ENCODE measurements at regions not wholly inside any gene's neighbourhood (a gene's known extent, or its start where the extent isn't known, plus 50 kb on each side); places are given as distances from the start of the nearest gene placed in this dataset.

- H3K9me3 ChIP-seq (ENCODE audit: control insufficient read depth, low read length) = no peaks in the 10 kb centered on the region
- H3K4me1 ChIP-seq = no peaks in the 10 kb centered on the region
- no peaks in the 10 kb centered on the region for H3K36me3 ChIP-seq (ENCODE audit: control insufficient read depth, insufficient read depth, low read length)
- TF ChIP-seq, protein P1, sequence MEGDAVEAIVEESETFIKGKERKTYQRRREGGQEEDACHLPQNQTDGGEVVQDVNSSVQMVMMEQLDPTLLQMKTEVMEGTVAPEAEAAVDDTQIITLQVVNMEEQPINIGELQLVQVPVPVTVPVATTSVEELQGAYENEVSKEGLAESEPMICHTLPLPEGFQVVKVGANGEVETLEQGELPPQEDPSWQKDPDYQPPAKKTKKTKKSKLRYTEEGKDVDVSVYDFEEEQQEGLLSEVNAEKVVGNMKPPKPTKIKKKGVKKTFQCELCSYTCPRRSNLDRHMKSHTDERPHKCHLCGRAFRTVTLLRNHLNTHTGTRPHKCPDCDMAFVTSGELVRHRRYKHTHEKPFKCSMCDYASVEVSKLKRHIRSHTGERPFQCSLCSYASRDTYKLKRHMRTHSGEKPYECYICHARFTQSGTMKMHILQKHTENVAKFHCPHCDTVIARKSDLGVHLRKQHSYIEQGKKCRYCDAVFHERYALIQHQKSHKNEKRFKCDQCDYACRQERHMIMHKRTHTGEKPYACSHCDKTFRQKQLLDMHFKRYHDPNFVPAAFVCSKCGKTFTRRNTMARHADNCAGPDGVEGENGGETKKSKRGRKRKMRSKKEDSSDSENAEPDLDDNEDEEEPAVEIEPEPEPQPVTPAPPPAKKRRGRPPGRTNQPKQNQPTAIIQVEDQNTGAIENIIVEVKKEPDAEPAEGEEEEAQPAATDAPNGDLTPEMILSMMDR (IDR thresholded peaks at IDR 0.05) = no peak
- no peaks in the 10 kb centered on the region for H3K27me3 ChIP-seq (ENCODE audit: control insufficient read depth, insufficient read depth, low read length)
- H3K4me2 ChIP-seq (ENCODE audit: low read length) = no peak overlapping the region
- no peak overlapping the region for H2AFZ ChIP-seq
- H3K79me2 ChIP-seq = no peaks in the 10 kb centered on the region
- H3K9ac ChIP-seq = no peak overlapping the region
- no peak overlapping the region for H3K27ac ChIP-seq
- H3K4me3 ChIP-seq (ENCODE audit: low read depth, low read length) = no peak overlapping the region
These were observed 160.7 kb upstream of the CNTNAP5 start for GRCh38 chr2:123864416-123864815.

DNA sequence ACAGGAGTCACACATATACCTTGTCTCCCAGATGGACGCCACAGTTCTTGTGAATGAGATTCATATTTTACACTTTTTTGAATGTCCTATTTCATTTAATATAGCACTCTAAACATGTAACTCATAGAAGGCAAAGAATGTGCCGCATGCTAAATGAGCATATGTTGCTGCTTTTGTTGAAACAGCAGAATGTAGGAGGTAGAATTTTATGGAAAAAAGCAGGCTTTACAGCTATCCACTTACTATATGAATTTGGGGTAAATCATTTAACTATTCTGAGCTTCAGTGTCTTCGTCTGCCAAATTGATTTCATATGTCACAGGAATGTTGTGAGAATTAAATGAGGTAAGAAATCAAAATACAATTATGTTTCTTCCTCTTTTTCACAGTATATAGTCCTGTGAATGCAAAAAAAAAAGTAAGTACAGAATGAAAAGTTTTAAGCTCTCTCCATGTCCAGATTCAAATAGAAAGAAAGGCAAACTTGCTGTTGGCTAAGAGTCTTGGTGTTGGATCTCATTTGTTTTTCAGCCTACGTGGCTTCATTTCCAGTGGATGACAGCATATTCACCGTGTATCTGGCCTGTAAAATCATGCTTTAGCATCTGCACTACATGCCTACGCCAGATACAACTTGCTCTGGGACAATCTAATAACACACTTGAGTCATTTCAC lies 154.7 kb upstream of the CNTNAP5 start:
- no peak overlapping the region for H3K9ac ChIP-seq
- H3K27ac ChIP-seq = no peak overlapping the region
- H2AFZ ChIP-seq = no peak overlapping the region
- H3K4me3 ChIP-seq (ENCODE audit: low read depth, low read length) = no peak overlapping the region
- TF ChIP-seq, protein P1 (IDR thresholded peaks at IDR 0.05) = no peak
- no peak overlapping the region for H3K4me2 ChIP-seq (ENCODE audit: low read length)
- no peaks in the 10 kb centered on the region for H3K4me1 ChIP-seq
- no peaks in the 10 kb centered on the region for H3K9me3 ChIP-seq (ENCODE audit: control insufficient read depth, low read length)
- no peaks in the 10 kb centered on the region for H3K79me2 ChIP-seq
- H3K36me3 ChIP-seq (ENCODE audit: control insufficient read depth, insufficient read depth, low read length) = no peaks in the 10 kb centered on the region
- H3K27me3 ChIP-seq (ENCODE audit: control insufficient read depth, insufficient read depth, low read length) = no peaks in the 10 kb centered on the region

DNA sequence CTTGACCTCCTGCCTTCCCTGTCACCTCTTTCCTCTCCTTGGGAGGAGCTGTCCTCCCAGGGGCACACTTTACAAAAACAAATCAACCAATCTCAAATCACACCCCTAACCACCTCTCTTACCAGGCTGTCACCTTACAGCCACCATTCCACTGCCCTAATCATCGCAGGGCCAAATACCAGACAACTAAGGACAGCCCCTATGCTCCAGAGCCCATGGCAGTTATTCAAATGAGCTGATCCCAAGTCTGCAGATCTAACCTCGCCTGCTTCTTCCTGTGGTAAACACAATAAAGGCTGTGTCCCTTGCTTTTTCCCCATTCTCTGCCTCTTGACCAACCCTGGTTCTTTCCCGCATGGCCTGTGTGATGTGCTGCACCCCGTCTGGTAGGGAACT lies 154.2 kb upstream of the CNTNAP5 start:
- Histone ChIP-seq H3K9ac (no peak overlapping the region), H3K36me3 (ENCODE audit: control insufficient read depth, insufficient read depth, low read length) (no peaks in the 10 kb centered on the region), H3K9me3 (ENCODE audit: control insufficient read depth, low read length) (no peaks in the 10 kb centered on the region), H3K27me3 (ENCODE audit: control insufficient read depth, insufficient read depth, low read length) (no peaks in the 10 kb centered on the region), H3K4me1 (no peaks in the 10 kb centered on the region), H3K4me2 (ENCODE audit: low read length) (no peak overlapping the region), H3K4me3 (ENCODE audit: low read depth, low read length) (no peak overlapping the region), H3K27ac (no peak overlapping the region), H3K79me2 (no peaks in the 10 kb centered on the region), H2AFZ (no peak overlapping the region)
- TF ChIP-seq, protein P1 (IDR thresholded peaks at IDR 0.05) = no peak

DNA sequence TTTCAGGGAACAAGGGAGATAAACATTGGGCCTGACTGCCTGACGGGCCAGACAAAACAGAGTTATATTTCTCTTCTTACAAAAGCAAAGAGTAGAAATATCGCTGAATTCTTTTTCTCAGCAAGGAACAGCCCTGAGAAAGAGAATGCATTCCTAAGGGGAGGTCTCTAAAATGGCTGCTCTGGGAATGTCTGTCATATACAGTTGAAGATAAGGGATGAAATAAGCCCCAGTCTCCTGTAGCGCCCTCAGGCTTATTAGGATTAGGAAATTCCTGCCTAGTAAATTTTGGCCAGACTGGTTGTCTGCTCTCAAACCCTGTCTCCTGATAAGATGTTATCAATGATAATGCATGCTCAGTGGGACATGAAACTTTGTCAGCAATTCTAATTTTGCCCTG lies 134.9 kb upstream of the CNTNAP5 start:
- H2AFZ ChIP-seq = no peak overlapping the region
- no peaks in the 10 kb centered on the region for H3K36me3 ChIP-seq (ENCODE audit: control insufficient read depth, insufficient read depth, low read length)
- H3K27me3 ChIP-seq (ENCODE audit: control insufficient read depth, insufficient read depth, low read length) = no peaks in the 10 kb centered on the region
- no peaks in the 10 kb centered on the region for H3K79me2 ChIP-seq
- no peak overlapping the region for H3K4me2 ChIP-seq (ENCODE audit: low read length)
- no peak overlapping the region for H3K9ac ChIP-seq
- no peak overlapping the region for H3K27ac ChIP-seq
- H3K9me3 ChIP-seq (ENCODE audit: control insufficient read depth, low read length) = no peaks in the 10 kb centered on the region
- H3K4me3 ChIP-seq (ENCODE audit: low read depth, low read length) = no peak overlapping the region
- H3K4me1 ChIP-seq = no peaks in the 10 kb centered on the region
- TF ChIP-seq, protein P1 (IDR thresholded peaks at IDR 0.05) = no peak

DNA sequence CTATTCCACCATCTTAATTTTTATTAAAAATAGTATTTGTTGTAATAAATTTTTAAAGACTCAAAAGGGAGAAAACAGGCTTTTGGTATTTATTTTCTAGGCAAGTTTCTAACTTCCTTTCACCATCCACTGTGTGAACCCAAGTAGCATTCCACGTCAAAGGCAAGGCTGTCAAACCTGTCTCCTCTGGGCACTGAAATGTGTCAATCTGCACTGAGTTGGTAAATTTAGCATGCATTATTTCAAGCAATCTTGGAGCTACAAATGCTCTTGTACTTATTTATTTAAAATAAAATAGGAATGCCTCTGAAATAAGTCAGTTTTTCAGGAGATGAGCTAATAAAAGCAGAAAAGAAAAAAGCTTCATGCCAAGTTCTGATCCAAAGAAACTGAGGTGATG lies 130.9 kb upstream of the CNTNAP5 start:
- no peaks in the 10 kb centered on the region for H3K36me3 ChIP-seq (ENCODE audit: control insufficient read depth, insufficient read depth, low read length)

More for the DNA sequence above, 130.9 kb upstream of the CNTNAP5 start:
- H3K9me3 ChIP-seq (ENCODE audit: control insufficient read depth, low read length) = no peaks in the 10 kb centered on the region
- no peak overlapping the region for H3K4me2 ChIP-seq (ENCODE audit: low read length)
- no peak overlapping the region for H3K27ac ChIP-seq
- H3K4me3 ChIP-seq (ENCODE audit: low read depth, low read length) = no peak overlapping the region
- no peak overlapping the region for H2AFZ ChIP-seq
- H3K79me2 ChIP-seq = no peaks in the 10 kb centered on the region
- no peaks in the 10 kb centered on the region for H3K27me3 ChIP-seq (ENCODE audit: control insufficient read depth, insufficient read depth, low read length)
- H3K4me1 ChIP-seq = no peaks in the 10 kb centered on the region
- H3K9ac ChIP-seq = no peak overlapping the region
- TF ChIP-seq, protein P1 (IDR thresholded peaks at IDR 0.05) = no peak

Measured in parathyroid adenoma (tissue), 2 donors.